Activated T-helper 1 cell treated with anti-CD3 and anti-CD28 coated beads, Interleukin-12 subunit alpha, Interleukin-12 subunit beta, Interleukin-2, Interleukin-4 antibody, amounts not matched to agents 30 ng/mL and 10 ng/mL and 1 ng/mL, durations not matched to agents 14 hours and 24 hours and 36 hours (primary cell): ENCODE measurements at regions not wholly inside any gene's neighbourhood (a gene's known extent, or its start where the extent isn't known, plus 50 kb on each side); places are given as distances from the start of the nearest gene placed in this dataset.
"Not testable (repeated sequence)": the region's sequence is repeated elsewhere in the genome, so short reads cannot be mapped to it uniquely, and the experiment has no call there.

Experiments used
- DNase-seq: peaks from one replicate; pipeline ENCODE4 v3.0.0; 2021; ENCODE audit warnings: low spot score
- H3K27ac Mint-ChIP-seq: one replicate; pipeline ENCODE4 v1.8.0; 2021; ENCODE audit warnings: mild to moderate bottlenecking, mixed read lengths
- H3K27me3 Mint-ChIP-seq: one replicate; pipeline ENCODE4 v1.8.0; 2022; ENCODE audit warnings: mild to moderate bottlenecking, moderate library complexity, mixed read lengths; ENCODE audit not compliant: insufficient read depth
- H3K36me3 Mint-ChIP-seq: one replicate; pipeline ENCODE4 v1.8.0; 2021; ENCODE audit warnings: low read depth, mixed read lengths
- H3K4me1 Mint-ChIP-seq: one replicate; pipeline ENCODE4 v1.8.0; 2021; ENCODE audit warnings: low read depth, mixed read lengths
- H3K4me3 Mint-ChIP-seq: one replicate; pipeline ENCODE4 v1.8.0; 2021; ENCODE audit warnings: mild to moderate bottlenecking, moderate library complexity, mixed read lengths
- H3K9me3 Mint-ChIP-seq: one replicate; pipeline ENCODE4 v1.8.0; 2021; ENCODE audit warnings: mixed read lengths
- intact Hi-C: fragments of 100-400 bp; cut with micrococcal nuclease; formaldehyde crosslinking; loops from one replicate; pipeline ENCODE4 v1.15.1; 2024

DNA sequence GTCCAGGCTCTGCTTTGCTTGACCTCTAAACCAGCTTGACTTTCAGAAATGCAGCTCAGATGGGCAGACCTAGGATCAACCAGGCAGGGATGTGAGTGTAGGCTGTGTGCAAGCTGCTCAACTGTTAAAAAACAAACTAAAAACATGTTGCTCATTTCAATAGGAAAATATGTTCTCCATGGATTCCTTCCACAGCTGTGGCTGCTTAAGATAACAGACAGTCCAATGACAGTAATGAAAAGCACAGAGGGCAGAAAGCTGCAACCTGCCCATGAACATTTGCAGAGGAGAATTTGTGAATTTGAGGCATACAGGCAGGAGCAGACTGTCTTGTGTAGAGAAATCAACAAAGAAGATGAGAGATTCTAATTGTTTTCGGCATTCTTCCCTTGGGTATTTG lies 534.2 kb downstream of the CCSER2 start:
- Mint-ChIP-seq H3K27ac (no peak overlapping the region), H3K4me1 (no peaks in the 10 kb centered on the region), H3K36me3 (no peaks in the 10 kb centered on the region), H3K27me3 (no peaks in the 10 kb centered on the region), H3K4me3 (no peak overlapping the region), H3K9me3 (no peaks in the 10 kb centered on the region)
- DNase-seq = no peak
- intact Hi-C loops = no loop called here

DNA sequence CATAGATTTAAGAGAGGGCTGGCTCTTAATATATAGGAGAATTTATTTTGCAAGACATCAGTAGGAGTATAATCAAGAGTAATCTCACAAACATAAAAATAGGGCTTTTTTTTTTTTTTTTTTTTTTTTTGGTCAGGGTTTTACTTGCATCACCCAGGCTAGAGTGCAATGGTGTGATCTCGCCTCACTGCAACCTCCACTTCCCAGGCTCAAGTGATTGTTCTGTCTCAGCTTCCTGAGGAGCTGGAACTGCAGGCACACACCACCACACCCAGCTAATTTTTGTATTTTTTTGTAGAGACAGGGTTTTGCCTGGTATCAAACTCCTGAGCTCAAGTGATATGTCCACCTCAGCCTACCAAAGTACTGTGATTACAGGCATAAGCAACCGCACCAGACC lies 535.3 kb downstream of the CCSER2 start:
- H3K4me3 Mint-ChIP-seq = no peak overlapping the region
- no peaks in the 10 kb centered on the region for H3K4me1 Mint-ChIP-seq
- intact Hi-C loops = no loop called here
- no peaks in the 10 kb centered on the region for H3K36me3 Mint-ChIP-seq
- H3K27ac Mint-ChIP-seq = no peak overlapping the region
- H3K27me3 Mint-ChIP-seq = no peaks in the 10 kb centered on the region
- DNase-seq = no peak
- H3K9me3 Mint-ChIP-seq = no peaks in the 10 kb centered on the region

DNA sequence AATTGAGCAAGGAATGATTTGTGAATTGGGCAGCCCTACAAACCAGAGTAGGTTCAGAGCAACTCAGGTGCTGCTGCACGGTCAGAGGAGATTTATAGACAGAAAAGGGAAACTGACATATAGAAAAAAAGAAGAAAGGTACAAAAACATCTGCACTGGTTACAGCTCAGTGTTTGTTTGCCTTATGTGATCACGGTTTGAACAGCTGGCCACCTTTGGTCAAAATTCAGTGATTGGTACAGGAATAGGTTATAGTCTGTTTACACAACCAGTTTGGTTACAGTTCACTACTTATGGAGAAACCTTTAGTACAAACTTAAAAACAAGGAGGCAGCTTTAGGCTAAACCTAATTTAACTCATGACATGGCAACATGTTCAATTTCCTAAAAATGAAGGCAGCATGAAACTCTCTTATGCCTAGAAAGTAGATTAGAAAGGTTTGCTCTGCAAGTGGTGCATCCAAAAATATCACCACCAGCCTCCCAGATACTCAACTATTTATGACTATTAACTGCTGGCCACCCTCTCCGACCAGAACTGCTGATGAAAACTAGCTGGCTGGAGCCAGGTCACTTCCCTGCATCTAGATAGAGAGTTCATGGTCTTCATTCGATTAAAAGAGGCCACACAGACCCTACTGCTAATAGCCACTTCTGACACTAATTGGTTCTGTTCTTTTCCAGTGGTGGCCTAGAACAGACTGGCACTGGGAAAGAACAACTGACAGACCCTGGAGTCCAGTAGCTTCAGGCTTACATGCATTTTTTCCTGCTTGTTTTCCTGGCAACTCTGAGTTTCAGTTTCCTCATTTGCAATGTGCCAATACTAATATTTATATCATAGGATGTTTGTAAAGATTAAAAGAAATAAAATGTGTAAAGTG lies 548.0 kb downstream of the CCSER2 start:
- H3K36me3 Mint-ChIP-seq = no peaks in the 10 kb centered on the region
- DNase-seq = no peak
- no peaks in the 10 kb centered on the region for H3K4me1 Mint-ChIP-seq
- H3K4me3 Mint-ChIP-seq = no peak overlapping the region
- H3K27me3 Mint-ChIP-seq = no peaks in the 10 kb centered on the region
- H3K9me3 Mint-ChIP-seq = no peaks in the 10 kb centered on the region
- no peak overlapping the region for H3K27ac Mint-ChIP-seq
- intact Hi-C loops = no loop called here

DNA sequence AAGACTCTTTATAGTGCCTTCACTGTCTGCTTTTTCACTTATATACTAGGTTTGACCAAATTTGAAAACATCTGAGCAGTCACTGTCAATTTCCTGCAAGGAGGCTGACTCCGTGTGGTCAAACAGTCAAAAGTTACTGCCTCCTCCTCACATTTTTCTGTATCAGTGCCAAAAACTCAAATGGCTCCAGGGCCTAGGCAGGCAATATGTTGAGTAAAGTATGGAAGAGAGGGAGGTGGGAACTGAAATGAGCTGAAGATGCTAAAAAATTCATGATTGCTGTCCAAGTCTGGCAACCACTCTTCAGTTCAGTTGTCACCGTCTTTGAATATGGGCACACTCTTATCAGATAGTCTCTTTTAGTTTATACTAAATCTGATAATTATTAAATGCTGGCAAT lies 551.6 kb downstream of the CCSER2 start:
- Mint-ChIP-seq H3K4me1 (no peaks in the 10 kb centered on the region), H3K9me3 (no peaks in the 10 kb centered on the region), H3K36me3 (no peaks in the 10 kb centered on the region), H3K27me3 (no peaks in the 10 kb centered on the region), H3K27ac (no peak overlapping the region), H3K4me3 (no peak overlapping the region)
- no peak for DNase-seq
- intact Hi-C loops = no loop called here

DNA sequence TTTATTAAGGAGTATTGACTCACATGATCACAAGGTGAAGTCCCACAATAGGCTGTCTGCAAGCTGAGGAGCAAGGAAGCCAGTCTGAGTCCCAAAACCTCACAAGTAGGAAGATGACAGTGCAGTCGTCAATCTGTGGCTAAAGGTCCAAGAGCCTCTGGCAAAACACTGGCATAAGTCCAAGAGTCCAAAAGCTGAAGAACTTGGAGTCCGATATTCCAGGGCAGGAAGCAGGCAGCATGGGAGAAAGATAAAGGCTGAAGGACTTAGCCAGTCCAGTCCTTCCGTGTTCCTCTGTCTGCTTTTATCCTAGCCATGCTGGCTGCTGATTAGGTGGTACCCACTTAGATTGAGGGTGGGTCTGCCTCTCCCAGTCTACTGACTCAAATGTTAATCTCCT lies 553.3 kb downstream of the CCSER2 start:
- H3K27ac Mint-ChIP-seq, H3K4me3 Mint-ChIP-seq, intact Hi-C loops, H3K4me1 Mint-ChIP-seq, H3K9me3 Mint-ChIP-seq, H3K36me3 Mint-ChIP-seq, DNase-seq, H3K27me3 Mint-ChIP-seq: not testable (repeated sequence)

DNA sequence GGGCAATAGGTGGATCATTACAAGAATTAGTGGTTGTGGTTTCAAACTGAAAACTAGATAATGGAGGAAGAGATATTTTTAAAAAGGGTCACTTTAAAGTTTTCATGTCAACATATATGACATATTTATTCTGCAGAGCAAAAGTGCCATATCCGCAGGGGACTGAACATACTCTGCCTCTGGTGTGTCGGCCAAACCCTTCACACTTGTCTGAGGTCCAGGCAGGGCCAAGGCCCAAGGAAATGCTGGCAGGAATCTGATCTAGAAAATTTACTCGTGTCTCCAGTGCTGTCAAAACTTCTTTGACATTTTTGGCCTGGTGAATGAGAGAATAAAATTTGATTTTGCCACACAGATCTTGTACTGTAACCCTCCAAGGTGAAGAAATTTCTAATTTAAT lies 562.3 kb downstream of the CCSER2 start:
- intact Hi-C loops = no loop called here
- no peaks in the 10 kb centered on the region for H3K4me1 Mint-ChIP-seq
- no peak overlapping the region for H3K4me3 Mint-ChIP-seq
- no peaks in the 10 kb centered on the region for H3K9me3 Mint-ChIP-seq
- peaks cover 1% of the 10 kb centered on the region for H3K27me3 Mint-ChIP-seq
- H3K36me3 Mint-ChIP-seq = no peaks in the 10 kb centered on the region
- no peak overlapping the region for H3K27ac Mint-ChIP-seq
- no peak for DNase-seq

- no peaks in the 10 kb centered on the region for H3K9me3 Mint-ChIP-seq
- no peak overlapping the region for H3K27ac Mint-ChIP-seq
- peaks cover 1% of the 10 kb centered on the region for H3K27me3 Mint-ChIP-seq
- H3K36me3 Mint-ChIP-seq = no peaks in the 10 kb centered on the region
- DNase-seq = no peak
- intact Hi-C loops = no loop called here
- no peak overlapping the region for H3K4me3 Mint-ChIP-seq
- H3K4me1 Mint-ChIP-seq = no peaks in the 10 kb centered on the region
Measured at GRCh38 chr10:84891631-84892030, 563.2 kb downstream of the CCSER2 start.

DNA sequence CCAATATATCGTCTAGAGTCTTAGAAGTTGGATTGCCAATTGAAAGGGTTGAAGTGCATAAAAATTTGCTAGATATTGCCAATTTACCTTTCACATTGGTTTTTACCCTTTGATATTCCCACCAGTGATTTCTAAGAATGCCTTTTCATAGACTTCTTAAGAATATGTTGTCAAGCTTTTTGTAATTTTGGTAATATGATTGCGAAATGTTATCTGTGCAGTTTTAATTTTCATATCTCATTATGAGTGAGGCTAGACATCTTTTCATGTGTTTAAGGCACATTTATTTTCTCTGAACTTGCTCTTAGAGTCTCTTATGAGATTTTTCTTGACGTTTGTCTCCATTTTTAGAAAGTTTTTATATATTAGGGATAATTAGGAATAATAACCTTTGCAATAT lies 567.2 kb downstream of the CCSER2 start:
- intact Hi-C loops = no loop called here
- H3K27ac Mint-ChIP-seq = no peak overlapping the region
- peaks cover 3% of the 10 kb centered on the region for H3K27me3 Mint-ChIP-seq
- no peak overlapping the region for H3K4me3 Mint-ChIP-seq
- H3K4me1 Mint-ChIP-seq = no peaks in the 10 kb centered on the region
- H3K9me3 Mint-ChIP-seq = no peaks in the 10 kb centered on the region
- no peaks in the 10 kb centered on the region for H3K36me3 Mint-ChIP-seq
- no peak for DNase-seq

DNA sequence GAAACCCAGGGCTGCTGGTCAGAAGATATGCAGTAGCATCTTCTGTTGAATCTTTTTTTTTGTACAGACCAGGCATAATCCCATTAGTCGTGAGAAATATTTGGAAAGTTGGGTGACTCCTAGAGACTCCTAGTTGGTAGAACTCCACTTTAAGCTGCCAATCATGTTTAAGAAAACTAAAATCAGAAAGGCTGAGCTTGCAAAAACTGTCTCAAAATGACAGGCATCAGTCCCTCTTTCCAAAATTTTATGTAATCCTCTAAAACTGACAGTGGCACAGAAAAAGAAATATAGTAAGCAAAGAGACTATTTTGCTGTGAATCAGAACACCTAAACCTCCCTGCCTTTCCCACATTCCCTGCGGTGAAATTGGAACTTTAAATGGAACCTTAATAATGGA lies 568.5 kb downstream of the CCSER2 start:
- Mint-ChIP-seq H3K4me3 (no peak overlapping the region), H3K4me1 (no peaks in the 10 kb centered on the region), H3K36me3 (no peaks in the 10 kb centered on the region), H3K9me3 (no peaks in the 10 kb centered on the region), H3K27ac (no peak overlapping the region), H3K27me3 (peaks cover 3% of the 10 kb centered on the region)
- DNase-seq = no peak
- intact Hi-C loops = no loop called here

DNA sequence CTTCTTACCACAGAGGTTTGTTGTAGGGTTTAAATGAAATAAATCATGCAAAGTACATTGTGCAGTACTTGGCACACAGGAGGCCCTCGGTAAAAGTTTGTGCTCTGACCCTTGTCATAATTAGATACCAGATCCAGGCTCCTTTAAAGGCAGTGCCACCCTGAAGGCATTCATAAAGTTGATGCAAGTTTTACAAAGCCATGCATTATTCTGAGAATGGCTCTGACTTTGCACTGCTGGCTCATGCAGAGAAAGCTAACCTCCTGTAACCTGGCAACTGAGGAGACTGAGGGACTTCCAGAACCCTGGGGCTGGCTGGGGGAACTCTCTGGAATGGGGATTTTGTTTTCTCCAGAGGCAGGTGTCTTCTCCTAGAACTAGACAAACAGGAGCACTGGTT lies 570.9 kb downstream of the CCSER2 start:
- no peak for DNase-seq
- Mint-ChIP-seq H3K4me1 (no peaks in the 10 kb centered on the region), H3K27me3 (peaks cover 2% of the 10 kb centered on the region), H3K9me3 (no peaks in the 10 kb centered on the region), H3K36me3 (no peaks in the 10 kb centered on the region), H3K27ac (no peak overlapping the region), H3K4me3 (no peak overlapping the region)
- intact Hi-C loops = no loop called here

- no peaks in the 10 kb centered on the region for H3K9me3 Mint-ChIP-seq
- no peak overlapping the region for H3K27ac Mint-ChIP-seq
- no peak overlapping the region for H3K4me3 Mint-ChIP-seq
- H3K36me3 Mint-ChIP-seq = no peaks in the 10 kb centered on the region
- no peak for DNase-seq
- intact Hi-C loops = no loop called here
- no peaks in the 10 kb centered on the region for H3K4me1 Mint-ChIP-seq
- peaks cover 2% of the 10 kb centered on the region for H3K27me3 Mint-ChIP-seq
Measured at GRCh38 chr10:84900141-84900540, 571.8 kb downstream of the CCSER2 start.

- Mint-ChIP-seq H3K36me3 (no peaks in the 10 kb centered on the region), H3K4me3 (no peak overlapping the region), H3K27ac (no peak overlapping the region), H3K4me1 (no peaks in the 10 kb centered on the region), H3K9me3 (no peaks in the 10 kb centered on the region), H3K27me3 (peaks cover 2% of the 10 kb centered on the region)
- intact Hi-C loops = no loop called here
- DNase-seq = no peak
Measured at GRCh38 chr10:84901885-84902284, 573.5 kb downstream of the CCSER2 start.

DNA sequence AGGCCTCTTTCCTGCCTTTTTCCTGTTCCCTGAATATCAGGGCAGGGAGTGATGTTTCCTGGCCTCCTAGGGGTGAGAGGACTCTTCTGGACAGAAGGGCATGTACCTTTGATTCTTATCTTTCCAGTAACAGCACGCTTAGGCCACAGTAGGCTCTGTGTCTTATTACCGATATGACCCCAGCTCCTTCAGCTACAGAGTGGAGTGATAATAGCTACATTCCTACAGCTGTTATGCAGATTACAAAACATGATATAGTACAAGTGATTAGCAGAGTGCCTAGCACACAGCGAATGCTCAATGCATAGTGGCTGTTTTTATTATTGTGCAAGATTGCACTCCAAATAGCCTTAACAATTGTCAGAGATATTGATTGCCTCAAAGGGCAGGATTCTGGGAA lies 574.2 kb downstream of the CCSER2 start:
- H3K9me3 Mint-ChIP-seq = no peaks in the 10 kb centered on the region
- no peak overlapping the region for H3K4me3 Mint-ChIP-seq
- no peaks in the 10 kb centered on the region for H3K36me3 Mint-ChIP-seq
- H3K27me3 Mint-ChIP-seq = peaks cover 2% of the 10 kb centered on the region
- intact Hi-C loops = no loop called here
- no peak for DNase-seq
- H3K4me1 Mint-ChIP-seq = no peaks in the 10 kb centered on the region
- H3K27ac Mint-ChIP-seq = no peak overlapping the region

DNA sequence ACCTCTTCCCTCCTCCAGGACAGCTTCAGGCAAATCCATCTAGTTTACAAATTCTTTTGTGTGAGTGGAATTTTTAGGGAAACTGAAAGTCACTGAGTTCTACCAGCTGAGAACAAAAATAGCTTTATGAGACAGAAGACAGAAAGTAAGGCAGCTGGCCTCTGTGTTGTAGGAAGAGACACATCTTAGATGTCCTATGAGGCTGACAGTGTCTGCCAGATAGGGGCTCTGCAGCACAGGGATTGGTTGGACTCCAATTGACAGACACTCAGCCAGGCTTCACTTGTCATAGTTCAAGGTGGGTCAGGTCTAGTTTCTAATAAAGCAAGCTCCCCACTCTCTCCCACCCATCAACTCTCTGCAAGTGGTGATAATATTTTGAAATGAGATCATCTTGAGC lies 574.9 kb downstream of the CCSER2 start:
- no peak overlapping the region for H3K27ac Mint-ChIP-seq
- H3K27me3 Mint-ChIP-seq = no peaks in the 10 kb centered on the region
- H3K36me3 Mint-ChIP-seq = no peaks in the 10 kb centered on the region
- no peaks in the 10 kb centered on the region for H3K9me3 Mint-ChIP-seq
- H3K4me1 Mint-ChIP-seq = no peaks in the 10 kb centered on the region
- no peak overlapping the region for H3K4me3 Mint-ChIP-seq
- DNase-seq = no peak
- intact Hi-C loops = no loop called here
